ENCODE measurements at regions not wholly inside any gene's neighbourhood (a gene's known extent, or its start where the extent isn't known, plus 50 kb on each side); places are given as distances from the start of the nearest gene placed in this dataset.
A peak's percentile ranks its signal among the peaks of the same experiment; 100 is the strongest.

DNA sequence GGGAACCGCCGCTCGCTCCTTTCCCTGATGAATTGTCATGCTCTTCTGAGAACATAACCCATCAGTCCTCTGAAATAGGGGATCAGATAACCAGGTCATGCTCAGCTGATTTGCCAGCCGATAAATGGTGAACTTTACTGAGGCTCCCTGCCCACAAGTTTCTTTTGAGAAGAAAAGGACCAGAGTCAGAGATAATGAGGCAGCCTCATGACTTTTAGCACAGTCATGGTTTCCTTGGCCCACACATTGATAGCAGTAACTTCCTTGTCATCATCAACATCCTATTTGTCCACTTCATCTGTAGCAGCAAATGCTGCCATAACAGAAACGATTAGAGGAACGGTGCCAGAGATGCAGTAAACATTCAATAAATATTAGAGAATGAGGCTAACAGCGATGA lies 509.0 kb downstream of the GATA3 start:
- no peak for TF ChIP-seq EHF (CRISPR knock-in tag; IDR thresholded peaks at IDR 0.05)
- TF ChIP-seq NFE2L2 (conservative IDR thresholded peaks at IDR 0.05; ENCODE audit: low read length) = peak; percentile 81
- peak; percentile 44 for TF ChIP-seq MAFK (IDR thresholded peaks at IDR 0.05; ENCODE audit: partially characterized antibody)
- H3K27ac ChIP-seq = no peak overlapping the region
- FAIRE-seq (no peak), DNase-seq (ENCODE audit: low read depth in 1 of 2, low spot score in 1 of 2) (no peak), ATAC-seq (no peak)
- CTCF ChIA-PET = interaction anchor here (0.8 kb wide), 1 partner anchor 35 kb away, joined by 4 read pairs; no protein-coding TSS in a partner anchor
- H3K9me3 ChIP-seq = 0 out of 3 replicates have a peak, but pooled peaks cover 3% of the 10 kb centered on the region
- POLR2A ChIA-PET = no interaction called here
- no peak overlapping the region for H3K4me3 ChIP-seq
- H3K4me2 ChIP-seq = no peak overlapping the region
- WGBS (ENCODE audit: missing lambda C conversion rate) = 83% methylated on average over 7 of the region's 7 CpGs
- H3K4me1 ChIP-seq = peaks cover 3% of the 10 kb centered on the region; the same call in 1 of the 3 replicates

- TF ChIP-seq NPAS2 (CRISPR knock-in tag; IDR thresholded peaks at IDR 0.05; ENCODE audit: borderline replicate concordance) = no peak
- TF ChIP-seq, protein P1, sequence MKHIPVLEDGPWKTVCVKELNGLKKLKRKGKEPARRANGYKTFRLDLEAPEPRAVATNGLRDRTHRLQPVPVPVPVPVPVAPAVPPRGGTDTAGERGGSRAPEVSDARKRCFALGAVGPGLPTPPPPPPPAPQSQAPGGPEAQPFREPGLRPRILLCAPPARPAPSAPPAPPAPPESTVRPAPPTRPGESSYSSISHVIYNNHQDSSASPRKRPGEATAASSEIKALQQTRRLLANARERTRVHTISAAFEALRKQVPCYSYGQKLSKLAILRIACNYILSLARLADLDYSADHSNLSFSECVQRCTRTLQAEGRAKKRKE (CRISPR knock-in tag; IDR thresholded peaks at IDR 0.05; ENCODE audit: low read depth) = no peak
- TF ChIP-seq ZFP36 (IDR thresholded peaks at IDR 0.05; ENCODE audit: borderline replicate concordance, partially characterized antibody) = no peak
- TF ChIP-seq NR3C1 (IDR thresholded peaks at IDR 0.05) = no peak
- TF ChIP-seq KDM5A (IDR thresholded peaks at IDR 0.05) = no peak
- no peak for TF ChIP-seq FOSL2 (IDR thresholded peaks at IDR 0.05)
- no peak for TF ChIP-seq FOSL2 (CRISPR knock-in tag; IDR thresholded peaks at IDR 0.05)
- CTCF ChIA-PET = no interaction called here
- WGBS (ENCODE audit: missing lambda C conversion rate) = 76% methylated on average over 3 of the region's 3 CpGs
These were observed 512.2 kb downstream of the GATA3 start for GRCh38 chr10:8566737-8567136.

GRCh38 chr10:8568401-8568800 lies 513.9 kb downstream of the GATA3 start:
- no peak for ATAC-seq
- DNase-seq (ENCODE audit: low read depth in 1 of 2, low spot score in 1 of 2) = no peak
- FAIRE-seq = no peak

More at GRCh38 chr10:8566737-8567136, 512.2 kb downstream of the GATA3 start:
- no peak for FAIRE-seq
- no peak overlapping the region for H3K4me3 ChIP-seq
- H3K9me3 ChIP-seq = no peaks in the 10 kb centered on the region
- no peak for DNase-seq (ENCODE audit: low read depth in 1 of 2, low spot score in 1 of 2)
- no peak overlapping the region for H3K4me2 ChIP-seq
- POLR2A ChIA-PET = no interaction called here
- no peak for ATAC-seq
- H3K27ac ChIP-seq = no peak overlapping the region
- peaks cover 5% of the 10 kb centered on the region; the same call in 1 of the 3 replicates for H3K4me1 ChIP-seq

DNA sequence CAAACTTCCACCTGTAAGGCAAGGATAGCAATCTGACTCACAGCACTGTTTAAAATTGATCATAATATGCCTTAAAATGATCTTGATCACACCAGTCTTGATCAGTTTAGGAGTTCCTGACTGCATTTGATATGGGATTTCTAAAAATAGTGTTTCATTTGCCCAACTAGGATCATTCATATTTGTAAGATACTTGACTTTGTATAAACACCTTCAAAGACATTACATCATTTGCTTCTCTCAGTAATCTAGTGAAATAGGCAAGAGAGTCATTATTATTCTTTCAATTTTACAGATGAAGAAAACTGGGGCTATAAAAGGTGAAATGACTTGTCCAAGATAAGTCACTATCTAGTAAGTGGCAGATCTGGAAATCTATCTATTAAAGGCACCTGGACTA lies 521.1 kb downstream of the GATA3 start:
- ChIA-PET CTCF (interaction anchor here (0.6 kb wide), 1 partner anchor 250 kb away, joined by 3 read pairs; no protein-coding TSS in a partner anchor), POLR2A (no interaction called here)
- DNase-seq (ENCODE audit: low read depth in 1 of 2, low spot score in 1 of 2) (no peak), FAIRE-seq (no peak), ATAC-seq (no peak)
- TF ChIP-seq RAD21 (conservative IDR thresholded peaks at IDR 0.05 in 1 of 2, IDR thresholded peaks at IDR 0.05 in 1 of 2) (no peak), MAFK (IDR thresholded peaks at IDR 0.05; ENCODE audit: partially characterized antibody) (no peak), KDM5A (IDR thresholded peaks at IDR 0.05) (no peak), POLR2A (IDR thresholded peaks at IDR 0.05; ENCODE audit: low read length) (no peak), BHLHE40 (IDR thresholded peaks at IDR 0.05; ENCODE audit: low read depth, low read length) (no peak), ESRRA (IDR thresholded peaks at IDR 0.05; ENCODE audit: borderline replicate concordance, low read length) (no peak), FOSB (CRISPR knock-in tag; IDR thresholded peaks at IDR 0.05) (no peak), EHF (CRISPR knock-in tag; IDR thresholded peaks at IDR 0.05) (no peak), RFX5 (IDR thresholded peaks at IDR 0.05) (no peak), TP53 (CRISPR knock-in tag; IDR thresholded peaks at IDR 0.05) (no peak), ZNF302 (CRISPR knock-in tag; IDR thresholded peaks at IDR 0.05) (no peak), POLR2AphosphoS2 (conservative IDR thresholded peaks at IDR 0.05; ENCODE audit: low read length) (no peak), CHD2 (IDR thresholded peaks at IDR 0.05; ENCODE audit: low read length, partially characterized antibody) (no peak)
- TF ChIP-seq, protein P2, sequence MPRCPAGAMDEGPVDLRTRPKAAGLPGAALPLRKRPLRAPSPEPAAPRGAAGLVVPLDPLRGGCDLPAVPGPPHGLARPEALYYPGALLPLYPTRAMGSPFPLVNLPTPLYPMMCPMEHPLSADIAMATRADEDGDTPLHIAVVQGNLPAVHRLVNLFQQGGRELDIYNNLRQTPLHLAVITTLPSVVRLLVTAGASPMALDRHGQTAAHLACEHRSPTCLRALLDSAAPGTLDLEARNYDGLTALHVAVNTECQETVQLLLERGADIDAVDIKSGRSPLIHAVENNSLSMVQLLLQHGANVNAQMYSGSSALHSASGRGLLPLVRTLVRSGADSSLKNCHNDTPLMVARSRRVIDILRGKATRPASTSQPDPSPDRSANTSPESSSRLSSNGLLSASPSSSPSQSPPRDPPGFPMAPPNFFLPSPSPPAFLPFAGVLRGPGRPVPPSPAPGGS (IDR thresholded peaks at IDR 0.05) = no peak
- TF ChIP-seq, protein P1 (CRISPR knock-in tag; IDR thresholded peaks at IDR 0.05; ENCODE audit: low read depth) = no peak
- H3K27ac ChIP-seq = no peak overlapping the region
- no peaks in the 10 kb centered on the region for H3K9me3 ChIP-seq
- H3K4me2 ChIP-seq = no peak overlapping the region
- no peak overlapping the region for H3K4me3 ChIP-seq
- H3K4me1 ChIP-seq = no peaks in the 10 kb centered on the region

More at GRCh38 chr10:8568401-8568800, 513.9 kb downstream of the GATA3 start:
- Histone ChIP-seq H3K4me3 (no peak overlapping the region), H3K4me2 (peak overlapping the region; percentile 24; the same call in 2 of the 3 replicates), H3K9me3 (no peaks in the 10 kb centered on the region), H3K27ac (no peak overlapping the region), H3K4me1 (peaks cover 5% of the 10 kb centered on the region; the same call in 1 of the 3 replicates)
- CTCF ChIA-PET = interaction anchor here (1.0 kb wide), 1 partner anchor 13 kb away, joined by 3 read pairs; no protein-coding TSS in a partner anchor
- WGBS (ENCODE audit: missing lambda C conversion rate) = 29% methylated on average over 4 of the region's 4 CpGs
- TF ChIP-seq HOXB5 (CRISPR knock-in tag; IDR thresholded peaks at IDR 0.05) = no peak
- POLR2A ChIA-PET = no interaction called here
